SK-N-SH (cell line): ENCODE measurements at regions not wholly inside any gene's neighbourhood (a gene's known extent, or its start where the extent isn't known, plus 50 kb on each side); places are given as distances from the start of the nearest gene placed in this dataset.

ENCODE experiments used
- CTCF ChIA-PET: fragments of 300-600, 350-600 bp; formaldehyde crosslinking; extraction: SDS; loops from one replicate; lab custom pipeline; 2021; lab: Yijun Ruan, JAX
- POLR2A ChIA-PET: fragments of 350-600 bp; sonication (Branson Sonifier 250); formaldehyde crosslinking; extraction: SDS; loops from one replicate; lab custom pipeline; 2020; ENCODE audit warnings: antibody characterized with exemption, inconsistent platforms; lab: Yijun Ruan, JAX
- DNase-seq: peaks from one replicate; pipeline ENCODE4 v3.0.0; 2012
- H2AFZ ChIP-seq: fragments of 200-600 bp; sonication (generic); 2 replicates; pipeline ENCODE4 v1.8.1; 2016; ENCODE audit warnings: antibody characterized with exemption, mild to moderate bottlenecking, low read depth
- H3F3A ChIP-seq: fragments of 200-600 bp; sonication (generic); replicated peaks from 2 replicates; pipeline ENCODE3; 2016; ENCODE audit warnings: antibody characterized with exemption, mild to moderate bottlenecking; ENCODE audit not compliant: insufficient read depth
- H3K27ac ChIP-seq, 2 experiments: fragments of 200-500 bp in 1 of 2; fragments of 200-600 bp in 1 of 2; sonication (Bioruptor generic) in 1 of 2; sonication (generic), shearing (Covaris generic) in 1 of 2; 2 replicates each; pipeline versions ENCODE4 v1.5.1 to v1.6.1; 2014 to 2016; ENCODE audit warnings: low read depth in 2 of 2, inconsistent platforms in 1 of 2, low read length in 1 of 2, mild to moderate bottlenecking in 1 of 2, mixed read lengths in 1 of 2
- H3K27me3 ChIP-seq: fragments of 200-600 bp; sonication (generic), shearing (Covaris generic); 2 replicates; pipeline ENCODE4 v1.6.1; 2016; ENCODE audit warnings: mixed run types; ENCODE audit not compliant: insufficient read depth
- H3K36me3 ChIP-seq, 2 experiments: fragments of 200-500 bp in 1 of 2; fragments of 200-600 bp in 1 of 2; sonication (Bioruptor generic) in 1 of 2; sonication (generic) in 1 of 2; replicated peaks in 1 of 2; 2 replicates each; pipeline versions ENCODE3 to v1.5.1; 2014 to 2016; ENCODE audit warnings: low read length in 1 of 2, mild to moderate bottlenecking in 1 of 2; ENCODE audit not compliant: insufficient read depth in 2 of 2, control insufficient read depth in 1 of 2
- H3K4me1 ChIP-seq, 2 experiments: fragments of 200-500 bp in 1 of 2; fragments of 200-600 bp in 1 of 2; sonication (Bioruptor generic) in 1 of 2; sonication (generic), shearing (Covaris generic) in 1 of 2; 2 replicates each; pipeline versions ENCODE4 v1.5.1 to v1.6.1; 2014 to 2016; ENCODE audit warnings: low read depth in 1 of 2, low read length in 1 of 2, mixed run types in 1 of 2; ENCODE audit not compliant: insufficient read depth in 2 of 2, control insufficient read depth in 1 of 2
- H3K4me2 ChIP-seq: fragments of 200-600 bp; sonication (generic), shearing (Covaris generic); 2 replicates; pipeline ENCODE4 v1.6.1; 2017; ENCODE audit warnings: mixed run types
- H3K4me3 ChIP-seq, 2 experiments: fragments of 200-500 bp in 1 of 2; fragments of 200-600 bp in 1 of 2; sonication (Bioruptor generic) in 1 of 2; sonication (generic), shearing (Covaris generic) in 1 of 2; 2 replicates each; pipeline versions ENCODE4 v1.5.1 to v1.8.1; 2014 to 2016; ENCODE audit warnings: low read depth in 2 of 2, inconsistent platforms in 1 of 2, low read length in 1 of 2, mild to moderate bottlenecking in 1 of 2, mixed read lengths in 1 of 2, moderate library complexity in 1 of 2
- H3K79me2 ChIP-seq: fragments of 200-600 bp; sonication (generic); 2 replicates; pipeline ENCODE4 v1.8.1; 2017; ENCODE audit warnings: mild to moderate bottlenecking; ENCODE audit not compliant: insufficient read depth
- H3K9ac ChIP-seq: fragments of 200-600 bp; sonication (generic); 2 replicates; pipeline ENCODE4 v1.6.1; 2017; ENCODE audit warnings: mixed run types
- H3K9me2 ChIP-seq: fragments of 200-600 bp; sonication (generic); 2 replicates; pipeline ENCODE4 v1.6.1; 2017; ENCODE audit warnings: mixed run types
- H3K9me3 ChIP-seq: fragments of 200-600 bp; sonication (generic); 2 replicates; pipeline ENCODE4 v1.6.1; 2017; ENCODE audit warnings: mixed run types, mild to moderate bottlenecking, moderate library complexity
- H4K20me1 ChIP-seq: fragments of 200-600 bp; sonication (generic); 2 replicates; pipeline ENCODE4 v1.6.1; 2017; ENCODE audit warnings: mild to moderate bottlenecking, mixed run types; ENCODE audit not compliant: insufficient read depth
- CHD2 ChIP-seq: fragments of 150-350 bp; IDR thresholded peaks from 2 replicates; pipeline ENCODE4 v1.6.1; 2018; ENCODE audit warnings: low read length; ENCODE audit not compliant: partially characterized antibody
- ELF1 ChIP-seq: IDR thresholded peaks from 2 replicates; pipeline ENCODE4 v1.4.0; 2012
- EP300 ChIP-seq, 2 experiments: IDR thresholded peaks; 2 replicates each; pipeline versions ENCODE4 v1.4.0 to v1.6.1; 2012; ENCODE audit warnings: borderline replicate concordance in 1 of 2, low read depth in 1 of 2, low read length in 1 of 2
- EZH2phosphoT487 ChIP-seq: fragments of 200-600 bp; sonication (generic); IDR thresholded peaks from 2 replicates; pipeline ENCODE4 v1.6.1; 2017; ENCODE audit warnings: low read depth, mixed run types, mild to moderate bottlenecking, antibody characterized with exemption, moderate library complexity, borderline replicate concordance
- GATA2 ChIP-seq: sonication (generic); formaldehyde crosslinking; IDR thresholded peaks from 2 replicates; pipeline ENCODE4 v1.5.0; 2020; ENCODE audit warnings: mild to moderate bottlenecking, missing genetic modification reagents
- IRF3 ChIP-seq: fragments of 150-350 bp; IDR thresholded peaks from 2 replicates; pipeline ENCODE4 v1.6.1; 2016; ENCODE audit warnings: mild to moderate bottlenecking, low read depth, low read length
- JUND ChIP-seq: IDR thresholded peaks from 2 replicates; pipeline ENCODE4 v1.4.0; 2012
- NFIC ChIP-seq: IDR thresholded peaks from 2 replicates; pipeline ENCODE4 v1.4.0; 2012; ENCODE audit warnings: borderline replicate concordance
- PBX3 ChIP-seq: IDR thresholded peaks from 2 replicates; pipeline ENCODE4; 2012
- POLR2AphosphoS5 ChIP-seq: IDR thresholded peaks from 2 replicates; pipeline ENCODE4 v1.6.1; 2012; ENCODE audit warnings: low read depth, low read length
- REST ChIP-seq: IDR thresholded peaks from 2 replicates; pipeline ENCODE4 v1.6.1; 2012; ENCODE audit warnings: mild to moderate bottlenecking, low read depth, low read length, moderate library complexity
- TAF1 ChIP-seq: IDR thresholded peaks from 2 replicates; pipeline ENCODE4 v1.6.1; 2012; ENCODE audit warnings: low read depth, mild to moderate bottlenecking, low read length, moderate library complexity, borderline replicate concordance
- TCF12 ChIP-seq: IDR thresholded peaks from 2 replicates; pipeline ENCODE4 v1.4.0; 2012
- USF1 ChIP-seq: IDR thresholded peaks from 2 replicates; pipeline ENCODE4 v1.4.0; 2012; ENCODE audit warnings: low read depth, borderline replicate concordance
- YY1 ChIP-seq: IDR thresholded peaks from 2 replicates; pipeline ENCODE4 v1.4.0; 2012; ENCODE audit warnings: low read depth, mild to moderate bottlenecking
- ZBTB33 ChIP-seq: IDR thresholded peaks from 2 replicates; pipeline ENCODE4 v1.4.0; 2012; ENCODE audit warnings: low read depth, borderline replicate concordance
- WGBS: methylation state at CpG from one replicate; pipeline ENCODE4 v1.1.6; 2017; ENCODE audit warnings: low lambda C conversion rate; 5-methylcytosine and 5-hydroxymethylcytosine counted together

GRCh38 chr3:18813300-18813699, 335.0 kb upstream of the KCNH8 start:
- Histone ChIP-seq H3F3A (no peaks in the 10 kb centered on the region), H3K9me3 (no peaks in the 10 kb centered on the region), H3K36me3 (no peaks in the 10 kb centered on the region), H3K9me2 (no peaks in the 10 kb centered on the region), H3K27me3 (no peaks in the 10 kb centered on the region), H3K4me1 (no peaks in the 10 kb centered on the region), H3K4me2 (no peak overlapping the region), H3K9ac (no peak overlapping the region), H2AFZ (no peak overlapping the region), H3K27ac (no peak overlapping the region), H3K79me2 (no peaks in the 10 kb centered on the region), H4K20me1 (no peaks in the 10 kb centered on the region), H3K4me3 (no peak overlapping the region)
- 50% methylated on average over 3 of the region's 3 CpGs for WGBS
- ChIA-PET CTCF (interaction anchor here (0.6 kb wide), 1 partner anchor 23 kb away, joined by 3 read pairs; no protein-coding TSS in a partner anchor), POLR2A (no interaction called here)
- DNase-seq: no peak
- TF ChIP-seq YY1: no peak
- no peak for TF ChIP-seq GATA2 (CRISPR knock-in tag)
- TF ChIP-seq EP300 (IDR thresholded peaks at IDR 0.05; ENCODE audit: borderline replicate concordance in 1 of 2, low read depth in 1 of 2, low read length in 1 of 2): no peak
- peak; percentile 7; the same call in 1 of the 2 replicates for TF ChIP-seq PBX3
- TF ChIP-seq ELF1: no peak

GRCh38 chr3:18812316-18812715, 336.0 kb upstream of the KCNH8 start:
- H3K27me3 ChIP-seq: no peaks in the 10 kb centered on the region
- H3K4me1 ChIP-seq: no peaks in the 10 kb centered on the region
- H3K9me3 ChIP-seq: no peaks in the 10 kb centered on the region
- no peak overlapping the region for H3K4me2 ChIP-seq
- no peaks in the 10 kb centered on the region for H3K36me3 ChIP-seq
- 28% methylated on average over 3 of the region's 3 CpGs for WGBS
- no peak overlapping the region for H3K4me3 ChIP-seq
- H3K27ac ChIP-seq: no peak overlapping the region
- H3F3A ChIP-seq: no peaks in the 10 kb centered on the region
- TF ChIP-seq TCF12 (peak; percentile 16; the same call in 1 of the 2 replicates), IRF3 (no peak), EP300 (IDR thresholded peaks at IDR 0.05; ENCODE audit: borderline replicate concordance in 1 of 2, low read depth in 1 of 2, low read length in 1 of 2) (no peak), TAF1 (no peak), USF1 (no peak), REST (peak; percentile 79), EZH2phosphoT487 (no peak), JUND (no peak), NFIC (peak; percentile 66; the same call in 1 of the 2 replicates), ZBTB33 (no peak), PBX3 (0 out of 2 replicates have a peak, but pooled peaks have one; percentile 22), POLR2AphosphoS5 (no peak), CHD2 (no peak)
- H3K9ac ChIP-seq: no peak overlapping the region
- H4K20me1 ChIP-seq: no peaks in the 10 kb centered on the region
- H3K9me2 ChIP-seq: no peaks in the 10 kb centered on the region
- CTCF ChIA-PET: no interaction called here
- no peak overlapping the region for H2AFZ ChIP-seq
- POLR2A ChIA-PET: no interaction called here
- no peaks in the 10 kb centered on the region for H3K79me2 ChIP-seq
- DNase-seq: no peak
